ENCODE measurements at regions not wholly inside any gene's neighbourhood (a gene's known extent, or its start where the extent isn't known, plus 50 kb on each side); places are given as distances from the start of the nearest gene placed in this dataset.

GRCh38 chr10:20958764-20959163 lies 61.7 kb upstream of the NEBL start:
- DNase-seq = no peak

- DNase-seq = no peak
These were observed 61.1 kb upstream of the NEBL start for GRCh38 chr10:20958225-20958624.

GRCh38 chr10:20957744-20958143 lies 60.6 kb upstream of the NEBL start:
- no peak for DNase-seq

- no peak for DNase-seq
These were observed 59.7 kb upstream of the NEBL start for GRCh38 chr10:20956843-20957242.

- DNase-seq = no peak
These were observed 58.3 kb upstream of the NEBL start for GRCh38 chr10:20955355-20955893.

GRCh38 chr10:20954519-20954918 lies 57.4 kb upstream of the NEBL start:
- no peak for DNase-seq

GRCh38 chr10:20953120-20953519 lies 56.0 kb upstream of the NEBL start:
- DNase-seq = no peak

GRCh38 chr10:20949967-20950366 lies 52.9 kb upstream of the NEBL start:
- DNase-seq = no peak

GRCh38 chr10:20948686-20949327 lies 51.7 kb upstream of the NEBL start:
- DNase-seq = no peak

Measured in activated T-cell treated with anti-CD3 and anti-CD28 coated beads, Interleukin-2, amount 50 U/mL, for 48 hours (primary cell).